ENCODE measurements at regions not wholly inside any gene's neighbourhood (a gene's known extent, or its start where the extent isn't known, plus 50 kb on each side); places are given as distances from the start of the nearest gene placed in this dataset.

- Histone ChIP-seq H3K4me3 (ENCODE audit: low read depth, low read length, poor library complexity, severe bottlenecking) (no peak overlapping the region), H3K36me3 (ENCODE audit: insufficient read depth, low read length, poor library complexity, severe bottlenecking) (no peaks in the 10 kb centered on the region), H3K4me1 (ENCODE audit: insufficient read depth, low read length, poor library complexity, severe bottlenecking) (no peaks in the 10 kb centered on the region), H3K9me3 (ENCODE audit: low read depth, low read length, poor library complexity, severe bottlenecking) (peaks cover 11% of the 10 kb centered on the region), H3K27ac (ENCODE audit: low read depth, low read length, poor library complexity, severe bottlenecking) (no peak overlapping the region), H3K27me3 (replicated peaks; ENCODE audit: insufficient read depth, low read depth, low read length, poor library complexity) (no peaks in the 10 kb centered on the region)
- intact Hi-C loops (cut with micrococcal nuclease; ENCODE audit: unreplicated experiment) = no loop called here
- no TSS peak for BruUV-seq (replicated peaks)
- DNase-seq (ENCODE audit: low spot score) = no peak
- TF ChIP-seq EZH2 (IDR thresholded peaks at IDR 0.05; ENCODE audit: borderline replicate concordance, low read depth, low read length, poor library complexity, severe bottlenecking) = no peak
- TF ChIP-seq, protein P1, sequence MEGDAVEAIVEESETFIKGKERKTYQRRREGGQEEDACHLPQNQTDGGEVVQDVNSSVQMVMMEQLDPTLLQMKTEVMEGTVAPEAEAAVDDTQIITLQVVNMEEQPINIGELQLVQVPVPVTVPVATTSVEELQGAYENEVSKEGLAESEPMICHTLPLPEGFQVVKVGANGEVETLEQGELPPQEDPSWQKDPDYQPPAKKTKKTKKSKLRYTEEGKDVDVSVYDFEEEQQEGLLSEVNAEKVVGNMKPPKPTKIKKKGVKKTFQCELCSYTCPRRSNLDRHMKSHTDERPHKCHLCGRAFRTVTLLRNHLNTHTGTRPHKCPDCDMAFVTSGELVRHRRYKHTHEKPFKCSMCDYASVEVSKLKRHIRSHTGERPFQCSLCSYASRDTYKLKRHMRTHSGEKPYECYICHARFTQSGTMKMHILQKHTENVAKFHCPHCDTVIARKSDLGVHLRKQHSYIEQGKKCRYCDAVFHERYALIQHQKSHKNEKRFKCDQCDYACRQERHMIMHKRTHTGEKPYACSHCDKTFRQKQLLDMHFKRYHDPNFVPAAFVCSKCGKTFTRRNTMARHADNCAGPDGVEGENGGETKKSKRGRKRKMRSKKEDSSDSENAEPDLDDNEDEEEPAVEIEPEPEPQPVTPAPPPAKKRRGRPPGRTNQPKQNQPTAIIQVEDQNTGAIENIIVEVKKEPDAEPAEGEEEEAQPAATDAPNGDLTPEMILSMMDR (conservative IDR thresholded peaks at IDR 0.05; ENCODE audit: low read depth, low read length) = no peak
- CTCF ChIA-PET = no interaction called here
- POLR2A ChIA-PET (ENCODE audit: low non-redundant PET) = no interaction called here
These were observed 482.9 kb upstream of the EYS start for GRCh38 chr6:66189915-66190314.

- Histone ChIP-seq H3K9me3 (ENCODE audit: low read depth, low read length, poor library complexity, severe bottlenecking) (peaks cover 11% of the 10 kb centered on the region), H3K27me3 (replicated peaks; ENCODE audit: insufficient read depth, low read depth, low read length, poor library complexity) (no peaks in the 10 kb centered on the region), H3K27ac (ENCODE audit: low read depth, low read length, poor library complexity, severe bottlenecking) (no peak overlapping the region), H3K36me3 (ENCODE audit: insufficient read depth, low read length, poor library complexity, severe bottlenecking) (no peaks in the 10 kb centered on the region), H3K4me3 (ENCODE audit: low read depth, low read length, poor library complexity, severe bottlenecking) (no peak overlapping the region), H3K4me1 (ENCODE audit: insufficient read depth, low read length, poor library complexity, severe bottlenecking) (no peaks in the 10 kb centered on the region)
- POLR2A ChIA-PET (ENCODE audit: low non-redundant PET) = no interaction called here
- no TSS peak for BruUV-seq (replicated peaks)
- no peak for DNase-seq (ENCODE audit: low spot score)
- TF ChIP-seq, protein P1 (conservative IDR thresholded peaks at IDR 0.05; ENCODE audit: low read depth, low read length) = no peak
- no peak for TF ChIP-seq EZH2 (IDR thresholded peaks at IDR 0.05; ENCODE audit: borderline replicate concordance, low read depth, low read length, poor library complexity, severe bottlenecking)
- CTCF ChIA-PET = no interaction called here
- intact Hi-C loops (cut with micrococcal nuclease; ENCODE audit: unreplicated experiment) = no loop called here
These were observed 479.7 kb upstream of the EYS start for GRCh38 chr6:66186756-66187155.

DNA sequence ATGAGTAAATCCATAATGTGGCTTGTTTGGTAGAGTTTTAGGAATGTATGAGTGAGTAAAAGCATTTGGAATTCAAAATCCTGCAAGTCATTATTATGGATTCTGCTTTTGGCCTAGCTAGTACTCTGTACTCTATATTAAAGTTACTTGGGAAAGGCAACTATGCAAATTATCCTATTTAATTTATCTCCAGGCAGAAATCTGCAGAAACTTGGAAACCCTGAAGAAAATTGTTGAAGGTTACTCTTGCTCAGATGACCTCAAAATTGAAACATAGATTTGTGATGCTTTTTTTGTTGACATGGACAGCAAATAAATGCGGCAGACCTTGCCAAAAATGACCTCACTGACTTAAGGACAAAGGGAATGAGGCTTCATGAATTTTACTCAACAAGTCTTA is 477.1 kb upstream of the EYS start:
- TF ChIP-seq, protein P1 (conservative IDR thresholded peaks at IDR 0.05; ENCODE audit: low read depth, low read length) = no peak
- TF ChIP-seq EZH2 (IDR thresholded peaks at IDR 0.05; ENCODE audit: borderline replicate concordance, low read depth, low read length, poor library complexity, severe bottlenecking) = no peak
- H3K27ac ChIP-seq (ENCODE audit: low read depth, low read length, poor library complexity, severe bottlenecking) = no peak overlapping the region
- ChIA-PET CTCF (no interaction called here), POLR2A (ENCODE audit: low non-redundant PET) (no interaction called here)
- H3K4me3 ChIP-seq (ENCODE audit: low read depth, low read length, poor library complexity, severe bottlenecking) = no peak overlapping the region
- H3K27me3 ChIP-seq (replicated peaks; ENCODE audit: insufficient read depth, low read depth, low read length, poor library complexity) = no peaks in the 10 kb centered on the region
- H3K36me3 ChIP-seq (ENCODE audit: insufficient read depth, low read length, poor library complexity, severe bottlenecking) = no peaks in the 10 kb centered on the region
- DNase-seq (ENCODE audit: low spot score) = no peak
- BruUV-seq (replicated peaks) = no TSS peak
- peaks cover 11% of the 10 kb centered on the region for H3K9me3 ChIP-seq (ENCODE audit: low read depth, low read length, poor library complexity, severe bottlenecking)
- intact Hi-C loops (cut with micrococcal nuclease; ENCODE audit: unreplicated experiment) = no loop called here
- no peaks in the 10 kb centered on the region for H3K4me1 ChIP-seq (ENCODE audit: insufficient read depth, low read length, poor library complexity, severe bottlenecking)

All from A673 (cell line).